ENCODE measurements at regions not wholly inside any gene's neighbourhood (a gene's known extent, or its start where the extent isn't known, plus 50 kb on each side); places are given as distances from the start of the nearest gene placed in this dataset.

GRCh38 chr6:147017153-147017552, 187.1 kb upstream of the STXBP5 start:
- Mint-ChIP-seq H3K9me3 (no peaks in the 10 kb centered on the region), H3K27me3 (ENCODE audit: low read depth, poor library complexity) (no peaks in the 10 kb centered on the region), H3K36me3 (ENCODE audit: low read depth) (no peaks in the 10 kb centered on the region), H3K4me3 (no peak overlapping the region), H3K27ac (no peak overlapping the region), H3K4me1 (no peaks in the 10 kb centered on the region)
- TF ChIP-seq, protein P1, sequence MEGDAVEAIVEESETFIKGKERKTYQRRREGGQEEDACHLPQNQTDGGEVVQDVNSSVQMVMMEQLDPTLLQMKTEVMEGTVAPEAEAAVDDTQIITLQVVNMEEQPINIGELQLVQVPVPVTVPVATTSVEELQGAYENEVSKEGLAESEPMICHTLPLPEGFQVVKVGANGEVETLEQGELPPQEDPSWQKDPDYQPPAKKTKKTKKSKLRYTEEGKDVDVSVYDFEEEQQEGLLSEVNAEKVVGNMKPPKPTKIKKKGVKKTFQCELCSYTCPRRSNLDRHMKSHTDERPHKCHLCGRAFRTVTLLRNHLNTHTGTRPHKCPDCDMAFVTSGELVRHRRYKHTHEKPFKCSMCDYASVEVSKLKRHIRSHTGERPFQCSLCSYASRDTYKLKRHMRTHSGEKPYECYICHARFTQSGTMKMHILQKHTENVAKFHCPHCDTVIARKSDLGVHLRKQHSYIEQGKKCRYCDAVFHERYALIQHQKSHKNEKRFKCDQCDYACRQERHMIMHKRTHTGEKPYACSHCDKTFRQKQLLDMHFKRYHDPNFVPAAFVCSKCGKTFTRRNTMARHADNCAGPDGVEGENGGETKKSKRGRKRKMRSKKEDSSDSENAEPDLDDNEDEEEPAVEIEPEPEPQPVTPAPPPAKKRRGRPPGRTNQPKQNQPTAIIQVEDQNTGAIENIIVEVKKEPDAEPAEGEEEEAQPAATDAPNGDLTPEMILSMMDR (IDR thresholded peaks at IDR 0.05), result no peak
- no peak for DNase-seq

- Mint-ChIP-seq H3K27me3 (ENCODE audit: low read depth, poor library complexity) (no peaks in the 10 kb centered on the region), H3K4me3 (no peak overlapping the region), H3K4me1 (no peaks in the 10 kb centered on the region), H3K27ac (no peak overlapping the region), H3K9me3 (no peaks in the 10 kb centered on the region), H3K36me3 (ENCODE audit: low read depth) (no peaks in the 10 kb centered on the region)
- no peak for DNase-seq
- TF ChIP-seq, protein P1 (IDR thresholded peaks at IDR 0.05), result no peak
These were observed 185.2 kb upstream of the STXBP5 start for GRCh38 chr6:147019001-147019400.

GRCh38 chr6:147022041-147022440, 182.2 kb upstream of the STXBP5 start:
- no peaks in the 10 kb centered on the region for H3K27me3 Mint-ChIP-seq (ENCODE audit: low read depth, poor library complexity)
- TF ChIP-seq, protein P1 (IDR thresholded peaks at IDR 0.05), result no peak
- no peak for DNase-seq
- H3K4me3 Mint-ChIP-seq, result no peak overlapping the region
- no peaks in the 10 kb centered on the region for H3K9me3 Mint-ChIP-seq
- H3K36me3 Mint-ChIP-seq (ENCODE audit: low read depth), result no peaks in the 10 kb centered on the region
- no peaks in the 10 kb centered on the region for H3K4me1 Mint-ChIP-seq
- no peak overlapping the region for H3K27ac Mint-ChIP-seq

- Mint-ChIP-seq H3K27ac (no peak overlapping the region), H3K36me3 (ENCODE audit: low read depth) (no peaks in the 10 kb centered on the region), H3K4me1 (no peaks in the 10 kb centered on the region), H3K9me3 (no peaks in the 10 kb centered on the region), H3K4me3 (no peak overlapping the region), H3K27me3 (ENCODE audit: low read depth, poor library complexity) (no peaks in the 10 kb centered on the region)
- TF ChIP-seq, protein P1 (IDR thresholded peaks at IDR 0.05), result no peak
- DNase-seq, result no peak
These were observed 181.1 kb upstream of the STXBP5 start for GRCh38 chr6:147023148-147023547.

DNA sequence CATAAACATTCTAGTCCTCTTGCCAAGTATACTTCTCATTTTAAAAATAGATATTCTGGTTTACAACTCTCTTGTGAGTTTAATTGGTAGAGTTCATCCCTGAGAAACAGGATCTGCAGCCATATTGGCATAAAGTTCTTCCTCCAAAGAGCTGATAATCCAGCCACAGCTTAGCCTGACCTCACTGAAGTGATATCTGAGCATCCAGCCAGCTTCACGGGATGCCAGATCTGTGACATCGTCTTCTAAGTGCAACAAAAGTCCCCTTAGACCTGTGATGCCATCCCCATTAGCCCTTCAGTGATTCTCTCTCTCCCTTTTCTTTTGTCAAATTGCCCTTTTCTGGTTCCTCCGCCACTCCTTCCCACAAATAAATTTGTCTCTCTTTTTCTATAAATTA, 180.6 kb upstream of the STXBP5 start:
- no peak for DNase-seq
- Mint-ChIP-seq H3K27ac (no peak overlapping the region), H3K4me1 (no peaks in the 10 kb centered on the region), H3K36me3 (ENCODE audit: low read depth) (no peaks in the 10 kb centered on the region), H3K4me3 (no peak overlapping the region), H3K9me3 (no peaks in the 10 kb centered on the region), H3K27me3 (ENCODE audit: low read depth, poor library complexity) (no peaks in the 10 kb centered on the region)
- TF ChIP-seq, protein P1 (IDR thresholded peaks at IDR 0.05), result no peak

- no peaks in the 10 kb centered on the region for H3K27me3 Mint-ChIP-seq (ENCODE audit: low read depth, poor library complexity)
- TF ChIP-seq, protein P1 (IDR thresholded peaks at IDR 0.05), result no peak
- no peaks in the 10 kb centered on the region for H3K9me3 Mint-ChIP-seq
- no peak for DNase-seq
- no peaks in the 10 kb centered on the region for H3K4me1 Mint-ChIP-seq
- H3K4me3 Mint-ChIP-seq, result no peak overlapping the region
- H3K36me3 Mint-ChIP-seq (ENCODE audit: low read depth), result no peaks in the 10 kb centered on the region
- H3K27ac Mint-ChIP-seq, result no peak overlapping the region
These were observed 174.3 kb upstream of the STXBP5 start for GRCh38 chr6:147029923-147030322.

Measured in nephron progenitor cell (in vitro differentiated cells).